ENCODE measurements at regions not wholly inside any gene's neighbourhood (a gene's known extent, or its start where the extent isn't known, plus 50 kb on each side); places are given as distances from the start of the nearest gene placed in this dataset.
"Not testable (repeated sequence)": the region's sequence is repeated elsewhere in the genome, so short reads cannot be mapped to it uniquely, and the experiment has no call there.

DNA sequence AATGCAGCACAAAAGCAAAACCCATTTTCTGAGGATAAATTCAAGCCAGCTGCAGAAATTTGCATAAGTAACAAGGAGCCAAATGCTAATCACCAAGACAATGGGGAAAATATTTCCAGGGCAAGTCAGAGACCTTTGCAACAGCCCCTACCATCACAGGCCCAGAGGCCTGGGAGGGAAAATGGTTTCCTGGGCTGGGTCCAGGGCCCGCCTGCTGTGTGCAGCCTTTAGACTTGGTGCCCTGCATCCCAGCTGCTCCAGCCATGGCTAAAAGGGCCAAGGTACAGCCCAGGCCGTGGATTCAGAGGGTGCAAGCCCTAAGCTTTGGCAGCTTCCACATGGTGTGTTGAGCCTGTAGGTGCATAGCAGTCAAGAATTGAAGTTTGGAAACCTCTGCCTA lies 309.5 kb upstream of the SGCG start:
- FAIRE-seq: no peak

DNA sequence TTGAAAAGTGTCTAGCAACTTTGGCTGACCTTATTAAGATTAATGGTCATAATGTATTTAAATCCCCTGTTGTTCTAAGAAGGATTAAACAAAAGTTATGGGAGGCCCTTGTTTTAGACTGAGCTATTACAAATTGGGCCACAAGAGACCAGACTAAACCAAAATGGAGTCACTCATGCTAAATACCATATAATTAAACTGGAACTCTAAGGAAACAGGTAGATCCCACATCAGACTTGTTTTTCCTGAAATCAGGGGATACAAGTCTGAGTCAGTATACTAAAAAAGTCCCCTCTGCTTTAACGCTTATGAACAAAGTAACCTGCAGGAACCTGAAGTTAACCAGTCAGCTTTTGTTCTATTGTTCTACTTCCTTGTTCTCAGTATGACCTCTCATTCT lies 305.9 kb upstream of the SGCG start:
- FAIRE-seq: no peak

DNA sequence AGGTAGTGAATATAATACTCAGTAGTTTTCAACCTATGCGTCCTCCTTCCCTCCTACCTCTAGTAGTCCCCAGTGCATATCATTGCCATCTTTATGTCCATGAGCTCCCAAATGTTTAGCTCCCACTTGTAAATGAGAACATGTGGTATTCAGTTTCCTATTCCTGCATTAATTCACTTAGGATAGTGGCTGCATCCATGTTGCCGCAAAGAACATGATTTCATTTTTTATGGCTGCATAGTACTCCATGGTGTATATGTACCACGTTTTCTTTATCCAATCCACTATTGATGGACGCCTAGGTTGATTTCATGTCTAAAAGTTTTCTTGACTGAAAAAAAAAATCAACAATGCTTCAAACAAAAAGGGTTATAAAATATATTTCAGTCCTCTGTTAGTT lies 303.4 kb upstream of the SGCG start:
- FAIRE-seq: no peak

DNA sequence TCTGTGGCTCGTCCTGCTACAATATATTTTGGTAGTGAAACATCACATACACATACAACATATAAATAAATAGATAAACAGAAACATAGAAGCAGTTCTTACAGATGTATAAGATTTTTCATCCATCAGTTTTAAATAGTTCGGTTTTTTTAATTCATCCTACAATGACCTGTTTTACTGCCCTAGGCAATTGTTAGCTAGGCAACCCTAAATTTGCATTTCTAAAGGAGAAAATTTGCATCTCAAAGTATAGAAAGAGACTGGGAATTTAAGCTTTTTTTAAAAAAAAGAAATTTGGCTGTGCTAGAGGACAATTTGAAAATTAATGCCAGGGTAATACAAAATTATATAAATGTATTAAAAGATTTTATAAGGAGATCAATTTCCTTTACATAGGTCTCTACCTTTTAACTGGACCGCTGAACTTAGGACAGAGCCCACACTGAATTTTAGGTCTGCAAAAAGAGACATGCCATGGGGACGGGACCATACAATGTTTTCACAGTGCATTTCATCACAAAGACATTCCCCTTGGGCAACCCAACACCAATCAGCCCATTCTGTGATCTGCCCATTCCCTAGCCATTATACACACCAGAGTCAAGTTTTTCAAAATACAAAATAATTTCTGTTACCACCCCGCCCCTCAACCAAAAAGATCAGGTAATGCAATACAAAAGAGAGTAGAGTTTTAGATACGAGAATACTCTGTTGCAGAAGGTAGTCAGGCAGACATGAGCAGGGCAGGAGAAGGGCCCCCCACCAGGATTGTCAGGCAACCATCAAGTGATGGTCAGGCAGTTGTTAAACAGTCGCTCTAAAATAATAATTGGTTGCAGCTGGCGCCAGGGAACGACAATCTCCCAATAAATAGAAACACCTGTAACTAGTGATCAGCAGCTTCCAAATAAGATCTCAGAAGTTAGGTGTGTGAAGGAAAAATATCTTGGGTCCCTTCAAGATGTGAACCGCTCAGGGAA lies 299.7 kb upstream of the SGCG start:
- no peak for FAIRE-seq

DNA sequence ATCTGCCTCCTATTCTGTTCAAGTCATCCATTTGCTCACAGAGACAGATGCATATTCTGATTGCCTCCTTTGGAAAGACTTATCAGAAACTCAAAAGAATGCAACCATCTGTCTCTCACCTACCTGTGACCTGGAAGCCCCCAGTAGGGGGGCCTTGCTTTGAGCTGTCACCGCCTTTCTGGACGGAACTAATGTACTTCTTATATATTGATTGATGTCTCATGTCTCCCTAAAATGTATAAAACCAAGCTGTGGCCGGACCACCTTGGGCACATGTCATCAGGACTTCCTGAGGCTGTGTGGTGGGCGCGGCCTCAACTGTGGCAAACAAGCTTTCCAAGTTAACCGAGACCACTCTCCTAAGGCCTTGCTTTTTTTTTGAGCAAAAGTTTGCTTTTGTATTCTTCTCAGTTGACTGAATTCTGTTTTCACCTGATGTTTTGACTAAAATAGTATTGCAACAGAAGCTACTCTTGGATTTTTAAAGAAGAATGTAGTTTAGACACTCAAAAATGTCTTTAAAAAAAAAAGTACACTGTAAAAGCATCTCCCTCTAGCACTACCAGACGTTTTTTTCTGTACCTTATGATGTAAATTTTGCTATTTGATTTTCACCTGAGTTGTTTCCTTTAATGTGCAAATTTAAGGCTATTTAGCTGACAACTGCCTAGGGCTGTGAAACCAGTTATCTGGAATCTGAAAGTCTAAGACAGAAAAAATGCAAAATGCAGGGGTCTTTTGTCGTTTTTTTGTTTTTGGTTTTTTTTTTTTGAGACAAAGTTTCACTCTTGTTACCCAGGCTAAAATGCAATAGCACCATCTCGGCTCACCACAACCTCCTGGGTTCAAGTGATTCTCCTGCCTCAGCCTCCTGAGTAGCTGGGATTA lies 298.8 kb upstream of the SGCG start:
- not testable (repeated sequence) for FAIRE-seq

DNA sequence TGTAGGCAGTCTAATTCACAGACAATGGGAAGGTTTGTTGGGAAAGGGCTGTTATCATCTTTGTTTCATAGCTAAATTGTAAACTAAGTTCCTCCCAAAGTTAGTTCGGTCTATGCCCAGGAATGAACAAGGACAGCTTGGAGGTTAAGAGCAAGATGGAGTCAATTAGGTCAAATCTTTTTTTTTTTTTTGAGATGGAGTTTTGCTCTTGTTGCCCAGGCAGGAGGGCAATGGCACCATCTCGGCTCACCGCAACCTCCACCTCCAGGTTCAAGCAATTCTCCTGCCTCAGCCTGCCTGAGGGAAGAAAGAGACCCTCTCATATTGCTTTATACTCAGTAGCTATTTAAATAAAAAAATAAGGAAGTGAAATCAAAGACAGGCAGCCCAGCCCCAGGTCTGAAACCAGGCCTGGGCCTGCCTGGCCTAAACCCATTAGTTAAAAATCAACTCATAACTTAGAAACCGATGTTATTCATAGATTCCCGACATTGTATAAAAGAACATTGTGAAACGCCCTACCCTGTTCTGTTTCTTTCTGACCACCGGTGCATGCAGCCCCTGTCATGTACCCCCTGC lies 297.4 kb upstream of the SGCG start:
- no peak for FAIRE-seq

DNA sequence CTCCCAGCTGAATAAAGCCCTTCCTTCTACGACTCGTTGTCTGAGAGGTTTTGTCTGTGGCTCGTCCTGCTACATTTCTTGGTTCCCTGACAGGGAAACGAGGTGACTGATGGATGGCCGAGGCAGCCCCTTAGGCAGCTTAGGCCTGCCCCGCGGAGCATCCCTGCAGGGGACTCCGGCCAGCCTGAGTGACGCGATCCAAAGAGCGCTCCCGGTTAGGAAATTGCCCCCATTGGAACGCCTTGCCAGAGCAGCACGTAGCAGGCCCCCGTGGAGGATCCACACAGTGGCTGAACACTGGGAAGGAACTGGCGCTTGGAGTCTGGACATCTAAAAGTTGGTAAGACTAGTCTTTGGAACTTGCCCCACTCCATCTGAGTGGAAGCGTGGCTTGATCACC lies 296.8 kb upstream of the SGCG start:
- FAIRE-seq: no peak

DNA sequence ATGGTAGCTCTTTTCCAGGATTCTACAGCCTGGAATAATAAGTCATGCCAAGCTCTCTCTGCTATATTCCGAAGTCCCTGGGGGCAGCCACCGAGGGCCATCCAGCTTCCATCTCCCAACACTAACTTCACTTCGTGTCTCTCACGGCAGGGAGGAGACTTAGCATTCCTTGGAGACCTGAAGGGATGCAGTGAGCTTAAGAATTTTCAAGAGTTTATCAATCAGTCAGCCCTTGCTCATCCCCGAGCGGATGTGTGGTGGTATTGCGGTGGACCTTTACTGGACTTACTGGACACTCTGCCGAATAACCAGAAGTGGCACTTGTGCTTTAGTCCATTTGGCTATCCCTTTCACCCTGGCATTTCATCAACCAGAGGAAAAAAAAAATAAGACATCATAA lies 294.7 kb upstream of the SGCG start:
- not testable (repeated sequence) for FAIRE-seq

DNA sequence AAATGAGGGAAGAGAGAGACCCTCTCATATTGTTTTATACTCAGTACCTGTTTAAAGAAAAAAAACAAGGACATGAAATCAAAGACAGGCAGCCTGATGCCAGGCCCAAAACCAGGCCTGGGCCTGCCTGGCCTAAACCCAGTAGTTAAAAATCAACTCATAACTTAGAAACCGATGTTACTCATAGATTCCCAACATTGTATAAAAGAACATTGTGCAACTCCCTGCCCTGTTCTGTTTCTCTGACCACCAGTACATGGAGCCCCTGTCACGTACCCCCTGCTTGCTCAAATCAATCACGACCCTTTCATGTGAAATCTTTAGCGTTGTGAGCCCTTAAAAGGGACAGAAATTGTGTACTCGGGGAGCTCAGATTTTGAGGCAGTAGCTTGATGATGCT lies 291.4 kb upstream of the SGCG start:
- not testable (repeated sequence) for FAIRE-seq

DNA sequence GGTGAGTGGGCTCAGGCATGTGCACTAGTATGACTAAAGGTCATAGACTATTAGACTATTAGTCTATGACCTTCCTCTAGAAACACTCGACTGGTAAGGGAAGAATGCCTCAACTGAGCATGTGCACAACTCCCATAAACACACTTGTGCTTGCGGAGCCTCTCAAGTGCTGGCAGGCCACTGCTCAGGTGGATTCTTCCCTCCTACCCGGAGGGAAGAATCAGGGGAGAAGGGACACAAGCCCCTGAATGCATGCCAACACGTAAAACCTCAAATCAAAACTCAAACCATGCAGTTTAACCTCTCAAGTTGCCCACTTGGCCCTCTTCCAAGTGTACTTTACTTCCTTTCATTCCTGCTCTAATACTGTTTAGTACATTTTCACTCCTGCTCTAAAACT lies 287.6 kb upstream of the SGCG start:
- no peak for FAIRE-seq

DNA sequence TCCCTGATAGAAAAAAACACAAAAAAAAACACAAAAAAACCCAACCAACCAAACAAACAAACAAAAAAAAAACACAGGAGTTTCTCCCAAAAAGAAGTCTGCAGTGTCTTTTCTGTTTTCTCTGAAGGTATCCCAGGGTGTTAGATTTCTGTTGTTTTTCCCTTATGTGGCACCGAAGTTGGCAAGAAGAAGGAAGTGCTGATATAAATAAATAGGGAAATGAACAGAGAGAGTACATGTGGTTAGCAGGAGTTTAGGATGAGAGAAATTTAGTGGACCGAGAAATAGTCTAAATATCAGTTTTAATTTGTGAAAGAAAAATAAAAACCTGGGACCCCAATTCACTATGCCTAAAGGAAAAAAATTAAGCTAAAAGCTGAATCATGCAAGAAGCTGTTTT lies 287.0 kb upstream of the SGCG start:
- no peak for FAIRE-seq

DNA sequence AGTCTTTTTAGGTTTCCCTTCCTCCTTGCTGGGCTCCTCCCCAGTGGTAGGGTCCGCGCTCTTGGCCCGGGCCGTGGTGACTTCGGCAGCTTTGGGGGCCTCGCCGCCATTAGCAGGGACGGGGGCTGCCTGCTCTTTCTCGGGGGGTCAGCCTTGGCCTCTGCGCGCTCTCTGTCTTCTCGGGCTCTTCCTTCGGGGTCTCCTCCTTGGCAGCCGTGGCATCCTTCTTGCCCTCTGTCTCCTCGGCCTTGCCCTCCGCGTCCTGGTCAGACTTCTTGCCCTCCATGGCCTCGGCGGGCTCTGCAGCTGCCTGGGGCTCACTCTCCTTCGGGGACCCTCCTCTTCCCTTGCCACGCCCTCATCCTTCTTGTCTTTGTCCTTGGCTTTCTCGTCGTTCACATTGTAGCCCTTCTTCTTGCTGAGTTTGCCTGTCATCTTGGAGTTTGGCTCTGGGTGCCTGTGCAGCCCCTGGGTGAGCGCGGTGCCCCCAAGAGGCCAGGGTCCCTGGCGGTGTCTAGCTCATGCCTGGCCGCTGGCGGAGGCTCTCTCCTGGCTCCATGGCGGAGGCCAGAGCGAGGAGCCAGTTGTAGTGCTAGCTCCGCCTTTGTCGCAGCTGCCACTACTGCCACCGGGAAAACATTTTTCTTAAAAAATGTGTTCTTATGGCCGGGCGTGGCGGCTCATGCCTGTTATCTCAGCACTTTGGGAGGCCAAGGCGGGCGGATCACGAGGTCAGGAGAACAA lies 283.0 kb upstream of the SGCG start:
- FAIRE-seq: no peak

DNA sequence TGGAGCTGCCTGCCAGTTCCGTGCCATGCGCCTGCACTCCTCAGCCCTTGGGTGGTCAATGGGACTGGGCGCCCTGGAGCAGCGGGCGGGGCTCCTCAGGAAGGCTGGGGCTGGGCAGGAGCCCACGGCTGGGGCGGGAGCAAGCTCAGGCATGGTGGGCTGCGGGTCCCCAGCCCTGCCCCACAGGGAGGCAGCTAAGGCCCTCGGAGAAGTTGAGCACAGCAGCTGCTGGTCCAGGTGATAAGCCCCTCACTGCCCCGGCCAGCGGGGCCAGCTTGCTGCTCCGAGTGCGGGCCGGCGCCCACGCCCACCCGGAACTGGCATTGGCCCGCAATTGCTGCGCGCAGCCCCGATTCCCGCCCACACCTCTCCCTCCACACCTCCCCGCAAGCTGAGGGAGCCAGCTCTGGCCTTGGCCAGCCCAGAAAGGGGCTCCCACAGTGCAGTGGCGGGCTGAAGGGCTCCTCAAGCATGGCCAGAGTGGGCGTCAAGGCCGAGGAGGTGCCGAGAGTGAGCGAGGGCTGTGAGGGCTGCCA lies 280.3 kb upstream of the SGCG start:
- FAIRE-seq: not testable (repeated sequence)

DNA sequence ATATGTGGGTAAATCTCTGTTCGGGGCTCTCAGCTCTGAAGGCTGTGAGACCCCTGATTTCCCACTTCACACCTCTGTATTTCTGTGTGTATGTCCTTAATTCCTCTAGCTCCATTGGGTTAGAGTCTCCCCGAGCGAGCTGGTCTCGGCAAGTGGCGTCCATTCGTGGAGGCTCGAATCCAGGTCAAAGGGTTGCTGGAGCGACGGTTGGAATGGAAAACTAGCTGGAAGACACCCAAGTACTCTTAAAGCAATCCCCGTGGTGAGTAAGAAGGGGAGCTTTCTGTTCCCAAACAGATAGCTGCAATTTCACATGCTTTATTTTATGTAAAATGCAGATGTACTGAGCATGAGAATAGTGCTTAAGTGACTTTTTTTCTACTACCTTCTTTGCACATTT lies 277.5 kb upstream of the SGCG start:
- FAIRE-seq: no peak

DNA sequence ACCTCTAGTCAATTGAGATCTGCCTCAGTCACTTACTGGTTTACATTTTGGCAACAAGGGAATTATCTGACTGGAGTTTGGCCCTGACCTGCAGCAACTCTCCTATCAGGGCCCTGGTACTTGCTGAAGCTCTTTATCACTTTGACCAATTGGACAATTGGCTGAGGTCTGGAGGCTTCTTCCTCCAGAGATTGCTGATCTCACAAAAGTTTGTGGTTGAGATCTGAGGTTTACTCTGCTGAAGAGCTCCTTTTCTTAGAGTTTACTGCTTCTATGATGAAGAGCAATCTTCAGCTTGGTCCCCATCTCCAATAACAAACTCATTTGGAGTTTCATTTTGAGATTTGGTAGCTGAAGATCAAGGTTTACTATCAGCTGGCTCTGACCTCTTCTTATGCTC lies 276.9 kb upstream of the SGCG start:
- no peak for FAIRE-seq

DNA sequence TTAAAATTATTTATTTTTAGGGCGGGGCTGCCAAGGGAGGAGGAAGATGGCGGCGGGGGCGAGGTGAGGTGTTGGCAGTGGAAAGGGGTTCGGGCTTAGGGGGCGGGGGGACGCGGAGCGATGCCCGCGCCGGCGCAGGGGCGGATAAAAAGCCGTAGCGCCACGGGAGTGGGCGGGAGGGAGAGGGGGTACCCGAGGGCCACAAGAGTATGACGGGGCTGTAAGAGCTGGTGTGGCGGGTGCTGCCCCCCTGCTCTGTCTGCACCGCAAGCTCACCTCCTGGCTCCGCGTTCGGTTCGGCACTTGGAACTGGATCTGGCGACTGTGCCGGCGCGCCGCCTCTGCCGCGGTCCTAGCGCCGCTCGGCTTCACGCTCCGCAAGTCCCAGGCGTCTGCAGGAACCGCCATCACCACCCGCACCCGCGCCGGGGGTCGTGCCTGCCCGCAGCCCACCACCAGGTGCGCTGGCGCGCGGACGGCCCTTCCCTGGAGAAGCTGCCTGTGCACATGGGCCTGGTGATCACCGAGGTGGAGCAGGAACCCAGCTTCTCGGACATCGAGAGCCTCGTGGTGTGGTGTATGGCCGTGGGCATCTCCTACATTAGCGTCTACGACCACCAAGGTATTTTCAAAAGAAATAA lies 265.2 kb upstream of the SGCG start:
- FAIRE-seq: no peak

DNA sequence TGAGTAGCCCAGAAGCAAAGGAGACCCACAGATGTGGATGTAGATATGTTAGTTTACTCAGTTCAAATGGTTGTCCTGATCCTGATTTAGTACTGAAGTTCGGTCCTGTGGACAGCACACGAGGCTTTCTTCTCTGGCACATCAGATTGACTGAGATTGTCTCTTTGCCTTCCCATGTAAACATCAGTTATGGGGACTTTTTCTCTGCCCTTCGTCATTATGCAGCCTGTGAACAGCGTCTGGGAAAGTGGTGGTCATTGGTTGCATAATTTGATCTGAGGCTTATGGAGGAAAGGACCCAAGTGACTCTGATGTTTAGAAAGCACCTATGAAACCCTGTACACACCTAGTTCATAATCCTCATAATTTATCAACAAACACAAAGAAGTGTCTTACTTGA lies 264.5 kb upstream of the SGCG start:
- FAIRE-seq: not testable (repeated sequence)

DNA sequence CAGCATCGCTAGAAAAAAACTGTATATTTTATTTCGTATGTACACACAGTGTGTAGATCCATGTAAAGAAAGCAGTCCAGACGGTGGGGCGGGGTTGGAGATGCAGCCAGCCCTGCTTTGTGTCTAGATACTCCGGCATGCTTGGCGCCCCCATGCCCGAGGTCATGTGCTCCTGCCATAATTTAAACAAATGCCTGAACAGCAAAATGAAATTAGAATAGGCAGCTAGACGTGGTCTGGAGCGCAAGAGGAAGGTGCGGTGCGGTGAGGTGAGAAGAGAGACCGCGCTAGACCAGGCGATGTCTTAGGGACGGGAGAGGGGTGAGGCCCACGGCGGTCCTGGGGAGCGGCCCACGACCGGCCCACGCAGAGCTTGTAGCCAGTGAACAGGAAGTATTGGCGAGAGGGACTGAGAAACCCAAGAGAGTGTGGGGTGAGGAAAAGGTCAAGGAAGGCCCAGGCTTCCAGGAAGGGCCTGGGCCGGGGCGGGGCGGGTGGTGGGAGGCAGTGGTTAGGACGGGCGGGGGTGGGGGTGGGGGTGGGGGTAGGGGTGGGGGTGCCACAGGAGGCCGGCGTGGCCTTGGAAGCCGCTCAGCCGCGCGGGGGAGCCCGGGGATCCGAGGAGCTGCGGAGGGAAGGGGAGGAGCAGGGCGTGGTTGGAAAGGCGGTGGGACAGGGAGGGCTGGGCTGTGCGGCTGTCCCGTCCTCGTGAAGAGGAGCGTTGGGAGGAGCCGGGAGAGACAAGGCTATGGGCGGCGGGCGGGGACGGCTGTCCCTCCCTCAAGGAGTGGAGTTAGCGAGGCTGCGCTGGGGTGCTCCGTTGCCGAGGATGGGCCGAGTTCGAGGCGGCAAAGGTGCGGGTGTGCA lies 254.7 kb upstream of the SGCG start:
- no peak for FAIRE-seq

DNA sequence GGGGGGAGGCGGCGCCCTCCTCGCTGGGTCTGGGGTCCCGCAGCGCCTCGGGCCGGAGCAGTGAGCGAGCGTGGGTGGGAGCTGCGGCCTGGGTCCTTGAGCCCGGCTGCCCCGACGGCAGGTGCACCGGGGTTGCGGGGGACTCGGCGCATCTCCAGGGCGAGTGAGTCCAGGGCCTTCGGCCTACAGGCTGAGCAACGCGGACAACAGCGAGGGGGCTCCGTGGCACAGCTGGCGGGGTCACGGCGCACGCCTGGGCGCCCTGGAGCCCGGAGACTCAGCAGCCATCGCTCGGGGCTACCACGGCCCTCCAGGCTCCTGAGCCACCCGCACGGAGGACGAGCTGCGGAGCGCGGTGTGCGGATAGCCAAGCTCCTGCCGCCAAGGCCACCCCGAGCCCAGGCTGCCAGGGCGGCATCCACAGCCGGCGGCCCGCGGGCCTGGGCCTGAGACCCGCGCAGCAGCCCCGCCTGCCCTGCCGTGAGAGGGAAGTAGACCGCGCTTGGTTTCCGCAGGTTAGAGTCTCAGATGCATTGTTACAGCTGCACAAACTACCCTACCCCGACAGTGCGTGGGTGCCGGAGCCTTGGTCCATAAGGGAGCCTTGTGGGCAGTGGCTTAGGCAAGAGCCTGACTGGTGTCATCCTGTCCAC lies 253.9 kb upstream of the SGCG start:
- FAIRE-seq: no peak

DNA sequence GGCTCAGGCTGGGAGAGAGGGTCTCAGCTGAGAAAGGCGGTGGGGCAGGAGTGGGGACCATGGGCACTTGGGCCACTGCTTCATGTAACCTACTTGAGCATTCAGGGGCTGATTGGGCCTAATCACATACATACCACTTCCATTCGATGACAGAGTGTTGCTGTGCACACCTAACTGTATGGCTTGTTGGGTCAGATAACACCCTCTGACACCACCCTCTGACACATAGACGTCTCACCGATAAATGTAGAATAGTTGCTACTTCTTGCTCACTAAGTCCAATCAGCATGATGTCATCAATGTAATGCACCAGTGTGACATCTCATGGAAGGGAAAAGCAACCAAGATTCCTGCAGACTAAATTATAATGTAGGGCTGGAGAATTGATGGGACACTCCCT lies 252.9 kb upstream of the SGCG start:
- not testable (repeated sequence) for FAIRE-seq

All from endometrium (tissue), 2 donors.